22Rv1 (cell line): ENCODE measurements at regions not wholly inside any gene's neighbourhood (a gene's known extent, or its start where the extent isn't known, plus 50 kb on each side); places are given as distances from the start of the nearest gene placed in this dataset.

Source experiments
- ZFX ChIP-seq: fragments of 450-650 bp; IDR thresholded peaks from 2 replicates; pipeline ENCODE4 v1.6.1; 2017; ENCODE audit warnings: antibody characterized with exemption, borderline replicate concordance
- TF ChIP-seq, protein P1 (sequence below): fragments of 450-650 bp; IDR thresholded peaks from 2 replicates; pipeline ENCODE4 v1.5.1; 2017; ENCODE audit warnings: mild to moderate bottlenecking

GRCh38 chr15:96701877-96702276 is 371.4 kb downstream of the NR2F2 start:
- TF ChIP-seq, protein P1, sequence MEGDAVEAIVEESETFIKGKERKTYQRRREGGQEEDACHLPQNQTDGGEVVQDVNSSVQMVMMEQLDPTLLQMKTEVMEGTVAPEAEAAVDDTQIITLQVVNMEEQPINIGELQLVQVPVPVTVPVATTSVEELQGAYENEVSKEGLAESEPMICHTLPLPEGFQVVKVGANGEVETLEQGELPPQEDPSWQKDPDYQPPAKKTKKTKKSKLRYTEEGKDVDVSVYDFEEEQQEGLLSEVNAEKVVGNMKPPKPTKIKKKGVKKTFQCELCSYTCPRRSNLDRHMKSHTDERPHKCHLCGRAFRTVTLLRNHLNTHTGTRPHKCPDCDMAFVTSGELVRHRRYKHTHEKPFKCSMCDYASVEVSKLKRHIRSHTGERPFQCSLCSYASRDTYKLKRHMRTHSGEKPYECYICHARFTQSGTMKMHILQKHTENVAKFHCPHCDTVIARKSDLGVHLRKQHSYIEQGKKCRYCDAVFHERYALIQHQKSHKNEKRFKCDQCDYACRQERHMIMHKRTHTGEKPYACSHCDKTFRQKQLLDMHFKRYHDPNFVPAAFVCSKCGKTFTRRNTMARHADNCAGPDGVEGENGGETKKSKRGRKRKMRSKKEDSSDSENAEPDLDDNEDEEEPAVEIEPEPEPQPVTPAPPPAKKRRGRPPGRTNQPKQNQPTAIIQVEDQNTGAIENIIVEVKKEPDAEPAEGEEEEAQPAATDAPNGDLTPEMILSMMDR: no peak
- TF ChIP-seq ZFX: no peak
